ENCODE measurements at regions not wholly inside any gene's neighbourhood (a gene's known extent, or its start where the extent isn't known, plus 50 kb on each side); places are given as distances from the start of the nearest gene placed in this dataset.
"Not testable (repeated sequence)": the region's sequence is repeated elsewhere in the genome, so short reads cannot be mapped to it uniquely, and the experiment has no call there.

DNA sequence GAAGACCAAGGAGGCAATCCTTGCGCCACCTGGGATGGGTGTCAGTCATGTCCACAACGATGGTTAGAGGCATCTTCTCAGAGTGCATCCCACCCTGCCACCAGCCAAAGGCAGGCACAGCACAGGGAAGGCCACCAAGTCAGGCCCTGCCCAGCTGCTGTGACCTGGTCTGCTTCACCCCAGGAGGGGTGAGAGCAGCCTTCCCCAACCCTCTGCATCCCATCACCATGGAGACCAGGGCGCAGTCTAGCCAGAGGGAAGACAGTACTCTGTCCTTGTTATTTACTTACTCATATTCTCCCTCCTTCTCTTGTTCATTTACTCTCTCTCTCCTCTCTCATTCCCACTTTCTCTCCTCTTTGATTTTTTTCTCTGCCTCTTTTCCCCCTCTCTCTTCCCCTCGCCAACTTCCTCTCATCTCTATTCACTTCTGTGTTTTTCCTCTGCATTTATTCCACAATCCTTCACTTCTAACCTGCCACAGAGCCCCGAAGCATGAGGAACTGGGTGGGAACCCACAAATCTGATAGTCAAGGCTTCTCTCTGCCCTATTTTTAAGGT is 749.4 kb downstream of the UQCRFS1 start:
- DNase-seq, result no peak

DNA sequence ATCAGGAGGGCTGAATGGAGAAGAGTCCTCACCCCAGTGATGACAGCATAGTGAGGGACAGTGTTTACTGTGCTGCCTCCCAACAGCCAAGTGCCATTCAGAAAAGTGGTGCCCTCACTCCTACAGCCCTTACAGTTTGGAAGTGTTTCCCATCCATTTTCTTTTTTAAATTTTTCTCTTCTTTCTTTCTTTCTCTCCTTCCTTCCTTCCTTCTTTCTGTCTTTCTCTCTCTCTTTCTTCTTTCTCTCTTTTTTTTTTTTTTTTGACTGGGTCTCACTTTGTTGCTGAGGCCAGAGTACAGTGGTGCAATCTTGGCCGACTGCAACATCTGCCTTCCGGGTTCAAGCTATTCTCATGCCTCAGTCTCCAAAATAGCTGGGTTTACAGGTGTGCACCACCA is 755.3 kb downstream of the UQCRFS1 start:
- DNase-seq, result no peak

DNA sequence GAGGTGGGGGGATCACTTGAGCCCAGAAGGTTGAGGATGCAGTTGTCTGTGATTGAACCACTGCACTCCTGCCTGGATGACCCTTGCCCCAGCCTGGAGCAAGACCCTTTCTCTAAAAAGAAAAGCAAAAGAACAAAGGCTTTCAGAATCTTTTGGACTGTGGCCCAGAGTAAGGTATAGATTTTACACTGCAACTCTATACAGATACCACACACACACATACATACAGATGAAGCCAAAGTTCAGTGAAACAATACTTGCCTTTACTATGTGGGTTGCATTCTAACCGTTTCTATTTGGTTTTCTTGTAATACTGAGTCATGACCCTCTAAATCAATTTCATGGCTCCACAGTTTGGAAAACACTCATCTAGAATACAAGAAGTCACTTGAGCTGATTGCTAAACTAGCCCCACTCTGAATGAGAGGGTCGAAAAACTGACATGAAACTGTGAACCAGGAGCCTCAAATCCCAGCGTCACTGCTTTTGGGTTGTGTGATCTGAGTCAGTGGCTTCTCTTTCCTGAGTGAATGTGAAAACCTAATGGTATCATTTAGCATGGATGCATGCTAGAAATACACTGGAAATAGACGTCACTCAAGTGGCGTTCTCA is 756.1 kb downstream of the UQCRFS1 start:
- DNase-seq, result no peak

DNA sequence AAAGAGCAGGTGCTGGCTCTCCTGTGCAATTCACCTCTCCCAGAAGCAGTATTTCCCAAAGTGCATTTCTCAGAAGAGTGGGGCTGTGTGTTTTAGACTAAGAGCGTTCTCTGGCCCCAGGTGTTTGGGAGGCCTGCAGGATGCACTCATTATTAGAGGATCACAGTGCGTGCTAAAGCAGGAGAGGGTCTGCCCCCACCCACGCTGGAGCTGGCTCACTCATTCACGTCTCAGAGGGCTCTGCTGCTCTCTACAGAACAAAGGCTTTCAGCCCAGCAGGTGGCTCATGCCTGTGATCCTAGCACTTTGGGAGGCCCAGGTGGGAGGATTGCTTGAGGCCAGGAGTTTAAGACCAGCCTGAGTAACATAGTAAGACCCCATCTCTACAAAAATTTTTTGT is 756.7 kb downstream of the UQCRFS1 start:
- no peak for DNase-seq

DNA sequence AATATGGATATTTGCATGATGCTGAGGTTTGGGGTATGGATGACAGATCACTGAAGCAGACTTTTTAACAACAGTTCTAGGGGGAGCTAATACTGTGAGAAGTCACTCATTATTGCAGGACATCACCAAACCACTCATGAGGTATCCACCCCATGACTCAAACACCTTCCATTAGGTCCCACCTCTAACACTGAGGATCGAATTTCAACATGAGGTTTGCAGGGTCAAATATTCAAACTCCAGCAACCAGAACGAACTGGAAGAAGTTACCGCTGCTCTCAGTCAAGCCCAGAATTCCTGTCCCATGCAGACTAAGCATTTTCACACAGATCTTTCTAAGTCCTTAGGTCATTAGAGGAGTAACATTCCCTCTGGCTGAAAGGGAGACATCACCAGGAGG is 758.9 kb downstream of the UQCRFS1 start:
- no peak for DNase-seq

DNA sequence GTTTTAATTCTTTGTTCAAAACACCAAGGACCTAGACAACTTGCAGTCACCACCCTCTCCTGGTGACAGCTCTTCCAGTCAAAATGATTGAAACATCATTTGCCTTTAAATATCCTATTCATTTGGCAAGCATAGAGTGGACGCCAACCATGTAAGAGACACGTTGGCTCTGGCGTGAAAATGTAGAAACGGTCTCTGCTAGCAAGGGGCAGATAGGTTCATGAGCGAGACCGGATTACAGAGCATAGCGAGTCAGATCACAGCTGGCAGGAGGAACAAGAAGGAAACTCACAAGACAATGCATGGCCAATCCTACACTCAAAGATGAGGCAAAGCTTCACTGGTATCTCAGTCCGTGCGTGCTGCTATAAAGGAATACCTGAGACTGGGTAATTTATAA is 759.5 kb downstream of the UQCRFS1 start:
- no peak for DNase-seq

DNA sequence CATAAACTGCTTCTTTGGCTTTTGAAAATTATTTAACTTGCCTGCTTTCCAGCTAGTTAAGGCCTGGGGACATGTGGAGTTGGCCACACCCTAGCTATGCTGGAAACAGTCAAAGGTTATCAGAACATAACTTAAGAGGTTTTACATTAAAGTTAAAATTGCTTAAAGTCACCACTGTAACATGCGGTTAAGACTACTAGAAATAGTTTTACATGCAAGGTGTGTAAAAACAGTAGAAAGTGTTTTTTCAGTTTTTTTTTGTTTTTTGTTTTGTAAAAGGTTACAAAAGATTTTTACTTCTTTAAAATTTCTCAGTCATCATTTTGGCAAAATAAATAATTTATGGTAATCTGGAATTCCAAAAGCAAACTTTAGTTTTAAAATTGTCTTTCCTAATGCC is 763.1 kb downstream of the UQCRFS1 start:
- DNase-seq, result no peak

DNA sequence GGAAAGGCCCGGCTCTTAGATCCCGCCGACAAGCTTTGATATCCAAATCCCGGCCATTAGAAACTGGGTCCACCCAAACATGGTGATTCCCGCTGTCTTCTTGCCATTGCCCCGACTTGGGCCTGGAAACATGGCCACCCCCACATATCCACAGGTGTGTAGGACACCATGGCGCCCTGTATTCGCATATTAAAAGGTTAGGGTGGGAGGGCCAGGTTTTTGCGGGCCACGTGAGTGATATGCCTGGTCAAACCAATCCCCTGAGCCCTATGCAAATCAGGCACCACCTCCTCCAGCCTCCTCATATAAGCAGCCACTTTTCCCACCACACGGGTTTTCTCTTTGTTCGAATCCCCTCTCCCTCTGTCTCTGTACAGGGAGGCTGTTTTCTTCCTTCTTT is 766.4 kb downstream of the UQCRFS1 start:
- DNase-seq, result no peak

DNA sequence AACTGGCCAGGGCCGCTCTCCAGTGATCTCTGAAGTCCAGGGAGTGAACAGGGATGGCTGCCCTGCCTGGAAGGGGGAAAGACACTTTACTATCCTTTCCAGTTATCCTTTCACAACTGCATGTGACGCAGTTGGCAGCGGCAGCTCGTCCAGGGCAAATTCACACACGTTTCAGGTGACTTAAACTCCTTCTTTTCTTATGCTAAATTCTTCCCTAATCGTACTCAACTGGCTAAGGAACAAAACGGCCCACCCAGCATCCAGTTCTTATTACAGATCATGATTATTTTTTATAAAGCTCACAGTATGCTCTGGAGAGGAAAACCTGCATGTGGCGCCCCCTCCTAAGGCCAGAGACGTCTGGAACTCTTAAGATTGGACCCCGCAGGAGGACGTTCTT is 767.1 kb downstream of the UQCRFS1 start:
- no peak for DNase-seq

DNA sequence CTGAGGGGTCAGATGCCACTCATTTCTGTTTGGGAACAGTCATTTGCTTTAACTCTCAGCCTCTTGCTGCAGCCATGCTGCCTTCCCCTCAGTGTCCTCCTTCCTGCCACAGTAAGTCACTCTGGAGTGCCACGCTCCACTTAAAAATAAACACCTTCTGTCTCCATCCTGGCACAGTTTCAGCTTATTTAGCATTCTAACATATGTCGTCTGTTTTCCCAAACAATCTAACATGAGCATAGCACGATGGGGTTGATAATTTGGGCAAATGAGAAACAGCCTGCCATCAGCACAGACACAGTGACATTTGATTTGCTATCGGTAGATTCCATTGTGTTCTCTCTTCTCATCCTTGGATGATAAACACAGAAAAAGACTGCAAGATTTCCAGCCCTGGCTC is 768.6 kb downstream of the UQCRFS1 start:
- DNase-seq, result no peak

DNA sequence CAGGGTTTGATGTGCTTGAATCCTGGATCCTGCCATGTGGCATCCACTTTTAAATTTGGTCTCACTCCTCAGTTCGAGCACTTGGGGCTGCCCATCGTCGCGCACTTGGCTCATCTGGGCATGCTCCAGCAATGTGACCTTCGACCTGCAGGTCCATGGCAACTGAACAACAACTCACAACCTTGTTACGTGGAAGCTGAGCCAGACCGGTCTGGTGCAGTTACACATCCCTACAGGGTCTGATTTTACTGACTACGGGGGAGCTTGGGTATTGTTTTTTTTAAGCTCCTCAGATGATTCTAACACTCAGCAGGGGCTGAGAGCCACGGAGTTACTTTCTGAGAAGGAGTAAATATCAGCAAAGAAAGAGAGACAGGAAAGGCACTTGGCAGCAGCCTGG is 769.6 kb downstream of the UQCRFS1 start:
- DNase-seq, result no peak

DNA sequence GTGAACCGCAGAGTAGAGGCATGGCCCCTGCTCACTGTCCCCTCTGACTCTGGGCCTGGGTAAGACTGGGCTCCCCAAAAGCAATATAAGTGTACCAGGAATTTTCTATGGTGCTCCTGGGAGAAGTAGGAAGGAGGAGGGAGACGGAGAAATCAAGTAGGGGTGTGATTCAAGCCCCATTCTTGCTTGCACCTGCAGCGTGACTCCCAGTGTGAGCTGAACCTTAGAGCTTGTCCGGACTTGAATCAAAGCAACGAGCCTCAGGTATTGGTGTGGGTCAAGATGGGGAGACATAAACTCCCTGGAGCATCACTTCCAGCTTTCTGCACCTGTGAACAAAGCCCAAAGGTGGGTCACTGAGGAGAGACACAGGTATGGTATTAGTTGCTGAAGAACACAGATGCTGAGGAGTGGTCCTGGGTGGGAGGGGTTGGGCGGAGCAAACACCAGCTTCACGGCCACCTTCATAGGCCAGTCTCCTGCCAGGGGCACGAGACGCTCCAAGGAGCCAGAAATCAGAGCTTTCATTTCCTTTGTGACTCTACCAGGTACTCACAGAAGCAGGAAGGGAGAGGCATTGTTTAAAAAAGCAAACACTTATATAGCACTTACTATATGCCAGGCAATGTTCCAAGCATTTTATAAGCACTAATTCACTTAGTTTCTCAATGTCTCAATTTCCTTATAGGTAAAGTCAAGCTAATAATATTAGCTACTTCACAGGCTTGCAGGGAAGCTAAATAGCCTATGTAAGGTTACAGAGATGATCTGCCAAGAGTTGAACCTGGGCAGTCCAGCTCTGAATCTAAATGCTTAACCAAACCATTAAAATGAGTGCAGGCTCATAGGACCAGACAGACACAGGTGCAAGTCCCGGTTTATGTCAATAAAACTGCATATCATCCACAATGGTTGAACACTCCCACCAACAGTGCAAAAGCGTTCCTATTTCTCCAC is 775.3 kb downstream of the UQCRFS1 start:
- DNase-seq, result no peak

DNA sequence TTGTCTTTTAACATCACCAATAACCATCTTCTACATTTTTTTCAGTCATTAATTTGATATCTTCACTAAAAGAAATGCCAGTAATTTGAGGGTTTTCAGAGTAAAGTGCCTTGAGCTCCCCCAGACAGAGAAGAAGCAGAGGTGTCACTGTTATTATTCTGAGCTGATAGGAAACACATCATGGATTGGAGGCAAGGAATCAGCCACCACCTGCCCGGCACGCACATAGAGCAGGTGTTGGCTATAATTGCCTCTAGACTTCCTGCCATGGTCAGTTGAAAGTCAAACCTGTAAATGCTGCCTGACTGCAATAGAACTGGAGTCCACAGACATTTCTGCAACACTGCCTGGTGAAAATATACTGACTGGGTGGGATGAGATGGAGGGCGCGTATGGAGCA is 776.6 kb downstream of the UQCRFS1 start:
- no peak for DNase-seq

DNA sequence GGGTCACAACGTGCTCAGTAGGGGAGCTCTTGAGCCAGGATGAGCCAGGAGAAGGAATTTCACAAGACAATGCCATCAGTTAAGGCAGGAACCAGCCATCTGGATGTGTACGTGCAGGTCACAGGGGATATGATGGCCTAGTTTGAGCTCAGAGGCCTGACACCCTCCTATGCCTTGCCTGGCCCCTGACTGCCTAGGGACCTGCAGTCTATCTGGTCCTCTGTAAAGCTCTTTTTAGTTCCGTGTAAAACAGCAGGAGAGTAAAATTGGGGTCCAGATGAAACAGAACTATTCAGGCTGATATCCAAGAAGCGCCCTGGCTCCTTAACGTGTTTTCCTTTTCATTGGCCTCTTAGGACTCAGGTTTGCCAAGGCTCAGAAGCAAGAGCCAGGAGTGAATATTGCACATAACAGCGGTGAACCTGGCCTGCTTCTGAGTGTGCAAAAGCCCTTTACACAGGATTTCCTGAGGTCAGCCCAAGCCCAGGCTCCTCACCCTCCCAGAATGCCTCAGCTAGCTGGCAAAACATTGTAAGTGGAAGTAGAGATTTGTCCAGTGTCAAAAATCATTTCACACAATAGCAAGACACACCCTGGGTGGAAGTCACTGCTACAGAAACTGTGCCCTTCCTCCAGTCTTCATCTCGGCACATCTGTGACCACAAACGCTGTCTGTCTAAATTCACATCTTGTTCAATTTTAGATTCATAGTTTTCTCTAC is 777.2 kb downstream of the UQCRFS1 start:
- no peak for DNase-seq

DNA sequence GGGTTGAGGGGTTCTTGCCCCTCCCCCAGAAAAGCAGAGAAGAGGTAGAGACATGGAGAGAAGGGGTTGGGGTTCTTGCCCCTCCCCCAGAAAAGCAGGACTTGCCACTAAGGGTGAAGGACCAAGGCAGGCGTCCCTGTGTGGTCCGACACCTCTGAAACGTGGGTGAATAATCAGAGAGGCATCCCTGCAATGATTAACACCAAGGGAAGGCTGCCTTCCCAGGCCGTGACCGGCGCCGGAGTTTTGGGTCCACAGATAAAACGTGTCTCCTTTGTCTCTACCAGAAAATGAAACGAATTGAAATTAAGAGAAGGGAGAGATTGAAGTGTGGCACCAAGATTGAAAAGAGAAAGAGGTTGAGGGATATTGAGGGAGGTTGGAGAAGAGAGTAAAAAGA is 778.2 kb downstream of the UQCRFS1 start:
- DNase-seq, result not testable (repeated sequence)

DNA sequence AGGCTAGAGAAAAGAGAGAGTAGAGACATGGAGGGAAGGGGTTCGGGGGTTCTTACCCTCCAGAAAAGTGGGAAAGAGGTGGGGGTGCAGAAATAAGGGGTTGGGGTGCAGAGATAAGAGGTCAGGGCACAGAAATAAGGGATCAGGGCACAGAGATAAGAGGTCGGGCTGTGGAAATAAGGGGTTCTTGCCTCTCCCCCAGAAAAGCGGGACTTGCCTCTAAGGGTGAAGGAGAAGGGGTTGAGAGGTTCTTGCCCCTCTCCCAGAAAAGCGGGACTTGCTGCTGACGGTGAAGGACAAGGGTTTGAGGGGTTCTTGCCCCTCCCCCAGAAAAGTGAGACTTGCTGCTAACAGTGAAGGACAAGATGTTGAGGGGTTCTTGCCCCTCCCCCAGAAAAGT is 778.6 kb downstream of the UQCRFS1 start:
- not testable (repeated sequence) for DNase-seq

DNA sequence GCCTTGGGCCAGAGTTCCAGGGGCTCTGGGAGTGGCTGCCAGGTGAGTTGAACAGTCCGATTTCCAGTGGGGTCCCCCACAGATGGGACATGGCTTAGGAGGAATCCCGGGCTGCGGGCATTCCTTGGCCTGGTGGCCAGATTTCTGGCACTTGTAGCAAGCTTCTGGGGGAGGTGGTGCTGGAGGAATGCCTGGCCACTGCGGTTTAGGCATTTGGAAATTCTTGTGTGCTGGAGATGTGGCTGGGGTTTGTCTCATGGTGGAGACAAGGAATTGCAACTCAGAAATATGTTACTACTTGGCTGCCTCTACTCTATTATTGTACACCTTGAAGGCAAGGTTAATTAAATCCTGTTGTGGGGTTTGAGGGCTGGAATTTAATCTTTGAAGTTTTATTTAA is 779.8 kb downstream of the UQCRFS1 start:
- DNase-seq, result not testable (repeated sequence)

DNA sequence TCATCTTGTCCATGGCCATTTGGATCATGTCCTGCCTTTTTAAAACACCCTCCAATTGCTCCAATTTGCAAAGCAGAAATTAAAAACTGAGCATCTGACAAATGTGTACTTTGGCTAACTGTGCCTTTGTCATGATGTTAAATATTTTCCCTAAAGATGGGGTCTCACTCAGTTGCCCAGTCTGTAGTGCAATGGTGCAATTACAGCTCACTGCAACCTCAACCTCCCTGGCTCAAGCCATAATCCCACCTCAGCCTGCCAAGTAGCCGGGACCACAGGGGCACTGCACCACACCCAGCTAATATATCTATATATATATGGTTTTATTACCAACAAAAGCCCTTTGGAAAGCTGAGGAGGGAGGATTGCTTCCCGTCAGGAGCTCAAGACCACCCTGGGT is 782.7 kb downstream of the UQCRFS1 start:
- no peak for DNase-seq

DNA sequence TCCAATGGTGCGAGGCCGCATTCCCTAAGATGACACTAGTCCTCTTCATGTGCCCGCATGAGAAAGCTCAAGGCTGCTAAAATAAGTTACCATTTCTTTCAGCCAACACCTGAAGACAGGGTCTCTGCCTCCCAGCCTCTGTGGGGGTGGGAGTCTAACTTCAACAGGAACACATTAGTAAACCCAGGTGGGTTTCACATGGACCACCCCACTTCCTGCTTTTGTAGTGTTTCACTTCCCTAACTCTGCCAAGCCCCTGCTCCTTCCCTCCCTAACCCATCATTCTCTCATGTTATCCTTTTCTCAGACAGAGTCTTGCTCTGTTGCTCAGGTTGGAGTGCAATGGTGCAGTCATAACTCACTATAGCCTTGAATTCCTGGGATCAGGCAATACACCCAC is 783.6 kb downstream of the UQCRFS1 start:
- no peak for DNase-seq

DNA sequence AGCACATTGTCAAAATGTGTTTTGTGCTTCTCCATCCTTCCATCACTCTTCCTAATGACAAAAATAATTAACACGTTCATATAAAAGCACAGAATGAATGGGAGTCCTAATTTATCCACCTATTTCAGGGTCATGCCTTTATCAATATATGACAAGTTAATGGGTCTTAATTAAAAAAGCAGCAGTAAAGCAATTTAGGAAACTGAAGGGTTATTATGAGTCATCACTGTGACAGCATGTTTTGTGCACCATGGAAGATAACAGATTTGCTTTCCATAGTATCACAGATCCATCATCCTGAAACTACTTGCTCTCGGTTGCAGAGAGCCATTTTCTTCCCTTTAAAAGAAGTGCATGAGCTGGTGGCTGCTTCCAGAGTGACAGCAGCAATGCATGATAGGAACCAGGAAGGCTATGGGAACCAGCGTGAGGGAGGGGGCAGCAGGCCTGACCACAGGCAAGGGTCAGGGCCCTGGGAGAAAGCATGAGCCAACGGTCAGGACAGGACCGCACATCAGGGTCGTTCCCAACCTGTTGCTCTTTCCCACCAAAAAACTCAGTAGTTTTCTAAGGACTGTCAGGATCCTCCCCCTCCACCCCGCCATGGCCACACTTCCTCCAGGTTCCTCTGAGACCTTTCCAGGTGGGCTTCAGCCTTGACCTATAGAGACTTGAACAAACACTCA is 784.1 kb downstream of the UQCRFS1 start:
- no peak for DNase-seq

DNA sequence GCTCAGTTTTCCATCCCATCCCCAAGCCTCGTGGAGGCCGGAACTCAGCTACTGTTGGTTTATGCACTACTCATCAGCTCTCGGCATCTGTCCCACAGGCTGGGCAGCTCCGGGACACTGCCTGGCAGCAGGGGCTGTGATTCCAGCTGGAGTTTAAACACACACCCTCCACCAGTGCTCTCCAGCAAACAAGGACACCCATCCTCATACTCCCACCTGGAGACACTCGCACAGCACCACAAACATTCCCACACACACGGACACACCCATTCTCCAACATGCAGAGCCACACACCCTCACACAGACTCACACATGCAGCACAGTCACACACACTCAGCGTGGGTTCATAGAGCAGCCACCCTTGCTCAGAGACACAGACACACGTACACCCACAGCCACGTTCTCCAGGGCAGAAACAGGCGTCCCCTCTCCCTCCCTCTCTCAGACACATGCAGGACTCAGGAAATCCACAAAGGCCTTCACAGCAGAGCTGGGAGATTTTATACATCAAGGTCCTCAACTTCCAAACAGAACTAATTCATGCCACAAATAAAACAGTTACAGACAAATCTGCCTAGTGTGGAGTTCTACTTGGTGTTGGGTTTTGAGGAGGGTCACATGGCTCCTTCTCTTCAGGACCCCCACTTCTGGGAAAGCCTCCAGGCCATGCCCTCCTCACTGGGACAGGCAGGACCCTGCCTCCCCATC is 785.4 kb downstream of the UQCRFS1 start:
- DNase-seq, result no peak

DNA sequence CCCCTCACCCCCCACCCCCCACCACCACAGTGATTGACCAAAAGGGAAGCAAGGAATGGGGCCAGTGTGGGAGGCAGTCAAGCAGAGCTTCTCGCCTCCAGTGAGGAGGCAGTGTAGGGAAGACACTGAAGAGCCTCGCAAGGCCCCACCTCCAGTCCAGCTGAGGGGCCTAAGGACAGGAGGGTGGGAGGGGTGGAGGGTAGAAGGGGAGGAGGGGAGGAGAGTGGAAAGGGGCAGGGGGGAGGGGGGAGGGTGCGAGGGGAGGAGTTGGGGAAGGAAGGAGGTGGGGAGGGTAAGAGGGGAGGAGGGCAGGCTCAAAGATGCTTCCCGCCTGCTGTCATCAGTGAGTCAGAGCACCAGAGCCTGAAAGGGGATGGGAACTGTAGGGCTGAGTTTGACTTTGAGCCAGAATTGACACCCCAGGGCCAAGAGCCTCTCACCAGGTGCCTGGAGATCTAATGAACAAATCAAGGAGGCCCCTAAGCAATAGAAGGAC is 786.2 kb downstream of the UQCRFS1 start:
- no peak for DNase-seq

Data from COR-L47 (cell line).